ENCODE measurements at regions not wholly inside any gene's neighbourhood (a gene's known extent, or its start where the extent isn't known, plus 50 kb on each side); places are given as distances from the start of the nearest gene placed in this dataset.

GRCh38 chr7:106462914-106463482 lies 178.2 kb upstream of the NAMPT start:
- no peaks in the 10 kb centered on the region for H3K27me3 ChIP-seq
- H3K36me3 ChIP-seq = no peaks in the 10 kb centered on the region
- no peak for TF ChIP-seq POLR2A (IDR thresholded peaks at IDR 0.05)
- no peak for TF ChIP-seq CTCF (IDR thresholded peaks at IDR 0.05)
- H3K27ac ChIP-seq = no peak overlapping the region
- intact Hi-C loops (cut with DNase I) = loop anchor here (2.0 kb wide), 1 partner anchor 286 kb away; no protein-coding TSS in a partner anchor
- no peak overlapping the region for H3K4me3 ChIP-seq
- H3K4me1 ChIP-seq = peaks cover 0 to 28% (median 6%) of the 10 kb centered on the region in 3 donors
- WGBS, 2 donors = 83 to 84% methylated on average over 3 of the region's 3 CpGs
- no peaks in the 10 kb centered on the region for H3K9me3 ChIP-seq
- DNase-seq = no peak

GRCh38 chr7:106462365-106462859 lies 177.6 kb upstream of the NAMPT start:
- Histone ChIP-seq H3K27me3 (no peaks in the 10 kb centered on the region), H3K27ac (no peak overlapping the region), H3K4me3 (no peak overlapping the region), H3K4me1 (peaks cover 0 to 28% (median 6%) of the 10 kb centered on the region in 3 donors), H3K36me3 (no peaks in the 10 kb centered on the region), H3K9me3 (no peaks in the 10 kb centered on the region)
- no peak for DNase-seq
- TF ChIP-seq CTCF (IDR thresholded peaks at IDR 0.05) (peak; percentile 48 to 74 (median 66)), POLR2A (IDR thresholded peaks at IDR 0.05) (no peak)
- 12 to 21% methylated on average over 4 of the region's 4 CpGs for WGBS, 2 donors
- intact Hi-C loops (cut with DNase I) = loop anchor here (2.0 kb wide), 1 partner anchor 286 kb away; no protein-coding TSS in a partner anchor

- 74 to 88% methylated on average over 6 of the region's 6 CpGs for WGBS, 2 donors
- no peaks in the 10 kb centered on the region for H3K36me3 ChIP-seq
- TF ChIP-seq POLR2A (IDR thresholded peaks at IDR 0.05) = no peak
- TF ChIP-seq CTCF (IDR thresholded peaks at IDR 0.05) = no peak
- no peaks in the 10 kb centered on the region for H3K9me3 ChIP-seq
- H3K27me3 ChIP-seq = no peaks in the 10 kb centered on the region
- no peak overlapping the region for H3K27ac ChIP-seq
- no peak overlapping the region for H3K4me3 ChIP-seq
- intact Hi-C loops (cut with DNase I) = no loop called here
- H3K4me1 ChIP-seq = peaks cover 0 to 34% (median 4%) of the 10 kb centered on the region in 3 donors
- DNase-seq = no peak
These were observed 176.0 kb upstream of the NAMPT start for GRCh38 chr7:106460792-106461254.

- Histone ChIP-seq H3K27ac (no peak overlapping the region), H3K9me3 (no peaks in the 10 kb centered on the region), H3K27me3 (no peaks in the 10 kb centered on the region), H3K4me3 (no peak overlapping the region), H3K4me1 (peaks cover 0 to 29% (median 4%) of the 10 kb centered on the region in 3 donors), H3K36me3 (no peaks in the 10 kb centered on the region)
- 92 to 97% methylated on average over 7 of the region's 7 CpGs for WGBS, 2 donors
- no peak for TF ChIP-seq POLR2A (IDR thresholded peaks at IDR 0.05)
- TF ChIP-seq CTCF (IDR thresholded peaks at IDR 0.05) = no peak
- intact Hi-C loops (cut with DNase I) = no loop called here
- DNase-seq = no peak
These were observed 174.8 kb upstream of the NAMPT start for GRCh38 chr7:106459397-106460072.

GRCh38 chr7:106457678-106458077 lies 172.9 kb upstream of the NAMPT start:
- Histone ChIP-seq H3K9me3 (no peaks in the 10 kb centered on the region), H3K27ac (no peak overlapping the region), H3K4me1 (peaks cover 0 to 26% (median 4%) of the 10 kb centered on the region in 3 donors), H3K4me3 (no peak overlapping the region), H3K36me3 (no peaks in the 10 kb centered on the region), H3K27me3 (no peaks in the 10 kb centered on the region)
- DNase-seq = no peak
- 93 to 100% methylated on average over 4 of the region's 4 CpGs for WGBS, 2 donors
- intact Hi-C loops (cut with DNase I) = no loop called here
- TF ChIP-seq POLR2A (IDR thresholded peaks at IDR 0.05) (no peak), CTCF (IDR thresholded peaks at IDR 0.05) (no peak)
